UCSD-AML1 (cell line): ENCODE measurements at regions not wholly inside any gene's neighbourhood (a gene's known extent, or its start where the extent isn't known, plus 50 kb on each side); places are given as distances from the start of the nearest gene placed in this dataset.

Experiments used
- DNase-seq: peaks from one replicate; lab custom pipeline; 2025; ENCODE audit not compliant: unreplicated experiment; lab: John Stamatoyannopoulos, UW

- no peak for DNase-seq
Observed at GRCh38 chr9:16329671-16330113, 540.8 kb downstream of the BNC2 start.

GRCh38 chr9:16331031-16331430, 539.4 kb downstream of the BNC2 start:
- DNase-seq = no peak

DNA sequence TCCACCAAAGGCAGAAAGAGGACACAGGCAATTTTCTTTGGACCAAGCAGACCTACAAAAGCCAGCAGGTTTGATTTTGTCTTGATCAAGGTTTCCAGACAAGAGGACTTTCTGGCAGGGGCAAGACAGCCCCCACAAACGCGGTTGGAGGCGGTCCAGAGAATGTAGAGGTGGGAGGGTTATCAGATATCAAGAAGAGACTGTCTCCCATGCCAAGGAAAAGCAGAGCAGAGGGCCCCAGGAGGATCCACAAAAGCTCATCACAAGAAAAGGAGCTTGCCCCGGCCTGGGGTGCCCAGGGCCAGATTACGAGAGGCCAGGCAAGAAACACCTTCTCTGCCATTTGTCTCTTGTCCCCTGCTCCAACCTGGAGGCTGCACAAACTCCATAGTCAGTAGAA, 538.9 kb downstream of the BNC2 start:
- DNase-seq = no peak

- DNase-seq = no peak
Observed at GRCh38 chr9:16333691-16334090, 536.8 kb downstream of the BNC2 start.

DNA sequence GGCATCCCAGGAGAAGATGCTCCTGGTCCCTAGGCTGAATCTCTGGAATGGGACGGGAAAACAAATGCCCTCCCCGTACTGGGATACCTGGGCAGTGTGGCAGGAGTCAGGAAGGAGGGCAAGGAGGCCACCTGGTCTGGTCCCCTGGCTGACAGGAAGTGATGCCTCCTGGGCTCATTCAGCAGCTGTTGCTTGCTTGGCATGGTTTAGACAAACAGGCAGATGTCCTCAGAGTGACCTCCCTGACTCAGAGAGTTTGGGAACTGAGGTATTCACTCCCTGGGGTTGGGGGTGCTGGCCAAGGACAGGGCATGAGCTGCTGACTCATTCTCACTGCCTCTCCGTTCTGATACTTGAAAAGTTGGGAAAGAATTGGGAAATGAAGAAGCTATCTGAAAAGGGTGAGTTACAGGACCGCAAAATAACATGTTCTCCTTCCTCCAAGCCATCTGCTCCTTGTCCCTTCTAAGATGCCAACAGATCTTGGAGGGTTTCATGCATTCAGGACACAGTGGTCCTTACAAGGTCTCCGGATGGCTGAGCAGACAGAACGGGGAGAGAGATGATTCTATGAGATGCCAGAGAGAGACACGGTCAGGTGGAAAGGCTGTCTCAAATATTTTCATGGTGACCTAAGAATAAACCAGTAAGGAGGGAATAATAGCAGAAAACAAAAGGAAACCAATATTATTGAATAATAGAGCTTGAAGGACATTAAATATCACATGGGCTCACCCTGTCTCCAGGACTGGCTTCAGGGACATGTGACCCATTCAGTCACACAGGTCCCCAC, 534.5 kb downstream of the BNC2 start:
- no peak for DNase-seq

- DNase-seq = no peak
Observed at GRCh38 chr9:16336833-16337232, 533.6 kb downstream of the BNC2 start.

- DNase-seq = no peak
Observed at GRCh38 chr9:16337322-16338029, 533.0 kb downstream of the BNC2 start.

GRCh38 chr9:16341177-16341576, 529.3 kb downstream of the BNC2 start:
- no peak for DNase-seq

GRCh38 chr9:16342246-16343020, 528.0 kb downstream of the BNC2 start:
- no peak for DNase-seq

DNA sequence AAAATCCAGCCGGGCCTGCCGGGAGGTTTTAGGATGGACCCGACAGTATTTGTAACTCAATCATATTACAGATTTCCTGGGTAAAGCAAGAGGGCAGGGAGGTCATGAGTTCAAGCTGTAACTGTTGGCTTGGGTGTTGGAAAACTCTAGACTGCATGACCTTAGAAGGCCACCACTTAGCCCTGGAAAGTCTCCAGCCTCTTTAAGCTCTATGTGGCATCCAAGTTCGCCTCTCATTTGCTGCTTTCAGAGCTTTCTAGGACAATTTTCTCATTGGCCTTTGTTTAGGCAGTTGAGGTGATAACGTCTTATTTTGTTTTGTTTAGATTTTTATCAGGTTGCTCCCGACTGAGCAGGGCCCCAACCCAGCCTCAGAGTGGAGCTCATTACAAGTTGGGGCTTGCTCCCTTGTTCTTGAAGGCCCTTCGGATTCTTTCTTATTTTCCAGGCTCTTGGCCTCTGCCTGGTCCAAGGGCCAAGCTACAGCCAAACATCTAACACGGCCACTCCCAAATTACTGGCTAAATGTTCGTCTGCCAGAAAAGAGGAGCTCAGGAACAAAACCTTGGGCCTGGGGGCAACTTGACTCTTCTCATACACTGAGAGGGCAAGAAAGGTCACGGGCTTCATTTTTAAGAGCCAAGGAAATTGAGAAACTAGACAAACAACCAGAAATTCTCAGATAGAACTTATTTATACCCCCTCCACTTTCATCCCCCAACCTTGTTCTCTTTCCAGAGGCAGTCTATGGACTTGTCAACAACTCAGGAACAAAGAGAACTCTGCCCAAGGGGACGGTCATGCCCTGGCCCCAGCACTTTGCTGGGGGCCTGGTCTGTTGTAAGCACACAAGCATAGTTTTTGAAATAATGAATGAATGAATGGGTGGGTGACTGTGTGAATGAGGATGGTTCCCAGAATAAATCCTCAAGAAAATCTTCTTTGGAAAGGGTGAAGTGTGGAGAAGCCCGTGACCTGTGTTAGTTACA, 526.9 kb downstream of the BNC2 start:
- no peak for DNase-seq

- DNase-seq = no peak
Observed at GRCh38 chr9:16344343-16344742, 526.1 kb downstream of the BNC2 start.

DNA sequence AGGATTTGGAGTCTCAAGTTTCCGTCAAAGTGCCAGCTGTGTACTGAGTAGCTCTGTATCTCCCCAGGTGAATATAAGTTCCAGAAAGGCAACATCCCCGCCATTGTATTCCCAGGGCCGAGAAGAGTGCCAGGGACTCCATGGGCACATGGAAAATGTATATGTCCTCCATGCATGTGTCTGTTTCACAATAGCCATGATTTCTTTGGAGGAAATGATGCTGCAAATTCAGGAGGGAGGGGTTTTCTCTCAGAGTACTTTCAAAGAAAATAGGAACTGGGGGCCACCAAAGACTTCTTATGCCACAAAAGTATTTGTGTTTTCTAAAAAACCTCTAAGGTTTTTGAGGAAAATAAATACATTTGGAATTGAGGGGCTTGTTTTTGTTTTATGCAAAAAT, 524.6 kb downstream of the BNC2 start:
- DNase-seq = no peak

DNA sequence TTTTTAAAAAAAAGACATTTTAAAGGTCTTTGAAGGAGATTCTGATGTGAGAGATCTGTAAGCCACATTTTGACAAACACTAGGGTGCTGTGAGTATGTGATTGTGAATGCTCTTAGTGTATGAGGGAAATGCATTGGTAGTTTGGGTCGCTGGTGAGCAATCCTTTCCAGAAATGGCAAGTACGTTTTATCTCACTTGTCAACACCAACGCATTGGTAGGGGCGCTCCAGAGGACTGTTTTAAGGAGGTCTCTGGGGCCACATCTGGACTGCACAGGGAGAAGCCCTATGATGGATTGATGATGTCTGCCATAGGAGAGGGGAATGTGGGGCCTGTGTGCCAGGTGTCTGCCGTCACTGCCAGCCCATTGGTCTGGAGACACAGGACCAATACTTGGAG, 522.6 kb downstream of the BNC2 start:
- DNase-seq = no peak

GRCh38 chr9:16348531-16348930, 521.9 kb downstream of the BNC2 start:
- DNase-seq = no peak

DNA sequence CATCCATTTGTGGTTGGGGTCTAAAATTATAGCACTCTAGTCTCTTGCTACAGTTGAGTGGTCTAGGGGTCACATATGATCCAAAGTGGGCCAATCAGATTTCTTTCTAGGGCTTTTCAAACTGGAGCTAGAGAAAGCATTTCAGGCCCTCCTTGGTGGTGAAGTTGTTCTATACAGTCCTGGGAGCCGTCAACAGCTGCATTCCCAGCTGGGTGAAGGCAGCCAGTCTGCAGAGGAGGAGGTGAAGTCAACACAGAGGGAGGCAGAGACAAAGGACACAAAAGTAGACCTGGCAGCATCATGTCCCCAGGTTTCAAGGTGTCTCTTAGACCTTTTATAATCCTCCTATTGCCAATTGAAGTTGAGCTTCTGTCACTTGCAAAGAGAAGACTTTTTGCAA, 518.2 kb downstream of the BNC2 start:
- no peak for DNase-seq

DNA sequence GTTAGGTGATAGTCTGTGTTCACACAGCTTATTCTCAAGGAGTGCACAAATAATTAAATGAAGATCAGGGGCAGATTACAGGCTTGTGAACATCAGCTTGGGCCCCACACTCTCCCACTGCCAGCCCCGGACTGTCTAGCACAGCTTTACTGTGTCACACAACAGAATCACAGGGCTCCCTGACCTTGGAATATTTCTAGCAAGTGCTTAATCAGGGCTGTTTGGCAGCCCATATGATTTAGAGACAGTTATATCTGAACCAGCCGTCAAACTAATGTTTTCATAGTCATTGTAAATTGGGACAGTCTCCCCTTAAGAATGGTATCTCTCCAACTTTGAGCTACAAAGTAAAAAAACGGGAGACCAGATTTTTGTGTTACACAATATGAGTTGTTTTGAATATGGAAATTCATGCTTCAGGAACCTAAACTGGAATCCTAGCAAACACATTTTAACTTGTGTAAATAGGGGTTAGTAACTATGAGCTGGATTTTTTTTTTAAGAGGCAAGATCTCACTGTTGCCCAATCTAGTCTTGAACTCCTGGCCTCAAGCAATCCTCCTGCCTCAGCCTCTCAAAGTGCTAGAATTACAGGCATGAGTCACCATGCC, 517.6 kb downstream of the BNC2 start:
- DNase-seq = no peak

DNA sequence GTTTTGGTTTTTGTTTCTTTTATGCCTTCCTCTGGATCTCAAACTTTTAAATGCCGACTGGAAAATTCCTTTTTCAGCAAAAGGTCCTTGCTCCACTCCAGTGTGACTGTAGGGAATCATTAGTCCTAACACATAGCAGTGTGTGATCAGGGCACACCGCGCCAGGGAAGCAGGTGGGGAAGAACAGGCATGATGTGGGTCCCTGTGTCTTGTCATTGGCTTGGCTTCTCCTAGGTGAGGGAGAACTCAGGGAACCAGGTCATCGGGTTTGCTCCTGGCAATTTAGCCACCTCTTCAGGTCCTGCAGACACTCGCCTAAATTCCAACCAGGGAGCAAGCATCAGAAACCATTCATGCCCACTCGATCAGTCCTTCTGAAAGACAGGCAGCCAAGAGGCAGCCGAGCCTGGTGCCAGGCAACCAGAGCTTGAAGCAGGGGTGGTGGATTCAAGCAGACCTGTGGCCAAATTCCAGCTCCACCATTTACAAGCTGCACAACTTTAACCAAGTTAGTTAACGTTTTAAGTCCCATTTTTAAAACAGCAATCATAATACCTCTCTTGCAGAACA, 514.2 kb downstream of the BNC2 start:
- DNase-seq = no peak

GRCh38 chr9:16357828-16358227, 512.6 kb downstream of the BNC2 start:
- no peak for DNase-seq

DNA sequence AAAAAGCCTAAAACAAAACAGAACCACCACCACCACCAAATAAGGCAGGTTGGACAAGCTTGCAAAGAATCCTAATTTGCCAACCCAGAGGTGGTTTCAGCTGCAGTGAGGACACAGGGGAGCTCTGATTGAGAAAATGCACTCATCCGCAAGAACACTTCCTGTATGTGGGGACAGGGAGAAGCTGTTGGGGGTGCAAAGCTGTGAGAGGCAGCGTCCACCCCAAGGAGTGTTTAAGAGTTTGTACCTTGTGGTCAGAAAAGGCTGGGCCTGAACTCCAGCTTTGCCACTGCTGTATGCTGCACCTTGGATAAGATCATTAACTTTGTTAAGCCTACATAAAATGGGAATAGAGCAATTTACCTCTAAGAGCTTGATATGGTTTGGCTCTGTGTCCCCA, 511.7 kb downstream of the BNC2 start:
- DNase-seq = no peak
